OCI-LY7 (cell line): ENCODE measurements at regions not wholly inside any gene's neighbourhood (a gene's known extent, or its start where the extent isn't known, plus 50 kb on each side); places are given as distances from the start of the nearest gene placed in this dataset.

Experiments
- CTCF ChIP-seq: fragments of 200-600 bp; sonication (generic); conservative IDR thresholded peaks from 2 replicates; pipeline ENCODE4 v1.5.1; 2014; ENCODE audit warnings: mild to moderate bottlenecking, antibody characterized with exemption, low read length, moderate library complexity, mixed read lengths
- EZH2phosphoT487 ChIP-seq: fragments of 200-600 bp; sonication (generic); IDR thresholded peaks from 2 replicates; pipeline ENCODE4 v1.6.1; 2018; ENCODE audit warnings: low read depth, borderline replicate concordance, mild to moderate bottlenecking, mixed run types, antibody characterized with exemption, low read length, moderate library complexity, mixed read lengths

DNA sequence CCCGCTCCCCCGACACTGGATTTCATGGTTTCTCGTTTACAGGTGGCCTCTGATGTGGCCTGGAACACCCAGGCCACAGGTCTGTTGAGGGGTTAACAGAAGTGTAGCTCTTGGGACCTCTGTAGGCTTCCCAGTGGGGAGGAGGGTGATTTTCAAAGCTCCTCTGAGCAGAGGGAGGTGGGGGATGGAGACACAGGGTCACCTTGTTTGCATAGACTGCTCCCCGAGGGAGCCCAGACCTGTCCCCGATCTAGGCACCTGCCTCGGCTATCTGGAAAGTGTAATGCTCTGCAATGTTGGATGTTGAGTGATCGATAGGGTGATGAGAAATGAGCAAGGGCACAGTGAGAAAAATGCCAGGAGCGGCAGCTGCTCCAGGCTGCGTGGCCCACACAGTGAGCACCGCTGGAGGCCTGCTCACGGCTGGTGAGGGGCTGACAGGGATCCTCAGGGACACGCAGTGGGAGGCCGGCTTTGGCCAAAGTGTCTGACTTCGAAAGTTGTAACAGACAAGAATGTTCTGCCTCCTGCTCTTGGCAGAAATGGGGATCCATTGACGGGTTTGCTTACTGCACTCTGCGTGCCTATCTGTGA is 594.1 kb downstream of the BRD1 start:
- no peak for TF ChIP-seq CTCF
- no peak for TF ChIP-seq EZH2phosphoT487
